ENCODE measurements at regions not wholly inside any gene's neighbourhood (a gene's known extent, or its start where the extent isn't known, plus 50 kb on each side); places are given as distances from the start of the nearest gene placed in this dataset.
A peak's percentile ranks its signal among the peaks of the same experiment; 100 is the strongest.

DNA sequence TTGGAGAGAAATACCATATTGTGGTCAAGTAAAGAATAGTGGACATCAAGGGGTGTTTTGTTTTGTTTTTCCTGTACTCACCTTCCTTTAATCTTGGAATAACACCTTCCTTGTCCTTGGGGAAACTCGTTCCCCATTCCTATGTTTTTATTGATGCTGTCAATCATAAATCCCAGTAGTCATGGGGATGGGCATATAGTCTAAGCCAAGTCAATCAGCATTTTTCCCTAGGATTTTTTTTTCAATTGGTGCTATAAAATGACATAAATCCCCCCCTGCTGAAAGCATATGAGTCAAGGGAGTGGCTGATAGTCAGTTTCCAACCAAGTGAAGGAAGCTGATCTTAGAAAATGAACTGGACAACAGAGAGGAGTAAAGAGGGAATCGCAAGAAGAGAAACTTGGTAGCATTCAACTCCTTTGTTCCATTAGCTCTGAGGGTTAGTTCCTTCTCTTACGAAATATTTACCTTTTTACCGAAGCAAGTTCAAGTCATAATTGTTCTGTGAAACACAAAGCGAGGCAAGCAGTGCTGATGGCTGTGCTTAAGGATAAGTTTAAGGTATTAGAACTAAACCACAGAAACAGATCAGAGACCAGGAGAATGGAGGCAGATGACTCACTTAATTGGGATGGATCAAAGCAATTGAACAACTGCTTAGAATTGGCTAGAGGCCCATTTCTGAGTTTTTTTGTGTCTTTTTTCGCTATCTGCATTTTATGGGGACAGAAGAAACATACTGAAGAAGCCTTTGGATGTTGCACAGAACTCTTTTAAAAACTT is 218.6 kb downstream of the SEMA6A start:
- no peak overlapping the region for H3K27ac ChIP-seq
- H3K4me3 ChIP-seq, result no peak overlapping the region
- no peak for ATAC-seq
- intact Hi-C loops (cut with DNase I), result no loop called here
- H3K4me1 ChIP-seq, result peaks cover 12 to 34% (median 29%) of the 10 kb centered on the region in 9 donors
- peaks cover 0 to 19% (median 6%) of the 10 kb centered on the region in 11 donors for H3K9me3 ChIP-seq
- no peaks in the 10 kb centered on the region for H3K27me3 ChIP-seq
- no peak for TF ChIP-seq CTCF (IDR thresholded peaks at IDR 0.05)
- peaks cover 0 to 10% (median 3%) of the 10 kb centered on the region in 9 donors for H3K36me3 ChIP-seq
- DNase-seq, result no peak
- WGBS, 2 donors, result 96 to 97% methylated on average over 6 of the region's 6 CpGs

- Histone ChIP-seq H3K4me3 (no peak overlapping the region), H3K9me3 (peaks cover 0 to 19% (median 6%) of the 10 kb centered on the region in 11 donors), H3K27ac (no peak overlapping the region), H3K27me3 (no peaks in the 10 kb centered on the region), H3K36me3 (peaks cover 0 to 11% (median 3%) of the 10 kb centered on the region in 9 donors), H3K4me1 (peaks cover 2 to 21% (median 16%) of the 10 kb centered on the region in 9 donors)
- no peak for ATAC-seq
- no peak for TF ChIP-seq CTCF (IDR thresholded peaks at IDR 0.05)
- intact Hi-C loops (cut with DNase I), result no loop called here
- DNase-seq, result no peak
Observed at GRCh38 chr5:116354699-116355098, 219.9 kb downstream of the SEMA6A start.

DNA sequence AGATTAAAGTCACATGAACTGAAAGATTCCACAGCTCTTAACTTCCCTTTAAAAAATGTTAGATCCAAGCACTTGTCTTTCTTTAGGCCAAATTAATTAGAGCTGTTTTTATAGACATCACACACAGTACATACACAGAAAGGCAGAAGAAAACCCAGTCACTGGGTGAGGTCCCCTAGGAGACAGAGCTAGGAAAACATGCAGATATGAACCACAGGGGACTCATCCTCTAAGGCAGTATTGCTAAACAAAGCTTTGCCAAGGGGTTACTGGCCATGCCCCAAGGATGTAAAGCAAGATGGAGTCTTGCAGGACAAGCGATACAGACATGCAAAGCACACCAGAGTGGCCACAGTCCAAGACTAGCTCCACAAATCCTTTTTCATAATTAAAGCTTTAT is 227.0 kb downstream of the SEMA6A start:
- H3K36me3 ChIP-seq, result peaks cover 0 to 16% (median 3%) of the 10 kb centered on the region in 9 donors
- no peak for TF ChIP-seq CTCF (IDR thresholded peaks at IDR 0.05)
- no peak overlapping the region for H3K4me3 ChIP-seq
- peaks cover 0 to 18% (median 0%) of the 10 kb centered on the region in 9 donors for H3K4me1 ChIP-seq
- DNase-seq, result no peak
- no peak for ATAC-seq
- intact Hi-C loops (cut with DNase I), result no loop called here
- H3K27ac ChIP-seq, result no peak overlapping the region
- 86 to 90% methylated on average over 1 of the region's 1 CpG for WGBS, 2 donors
- H3K27me3 ChIP-seq, result no peaks in the 10 kb centered on the region
- H3K9me3 ChIP-seq, result peaks cover 0 to 18% (median 3%) of the 10 kb centered on the region in 11 donors

DNA sequence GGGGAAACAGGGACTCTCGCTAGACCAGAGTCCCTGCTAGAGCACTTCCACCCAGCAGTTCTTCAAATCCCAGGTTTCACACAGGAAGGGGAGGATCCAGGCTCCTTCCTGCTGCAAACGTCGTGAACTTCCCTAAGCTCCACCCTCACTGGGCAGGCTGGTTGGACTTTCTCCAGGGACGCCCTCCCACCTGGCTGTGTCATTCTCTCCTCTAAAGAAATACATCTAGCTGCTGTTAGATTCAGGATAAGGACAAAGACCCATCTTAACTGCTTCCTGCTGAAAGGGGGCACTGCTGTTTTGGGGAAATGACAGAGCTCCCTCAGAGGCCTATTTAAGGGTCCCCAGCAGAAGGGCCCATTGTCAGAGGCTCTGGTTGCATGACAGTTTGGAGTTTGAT is 230.7 kb downstream of the SEMA6A start:
- Histone ChIP-seq H3K4me3 (no peak overlapping the region), H3K27ac (peak overlapping the region in 2 of 10 donors; percentile 9 to 38), H3K36me3 (peaks cover 0 to 8% (median 0%) of the 10 kb centered on the region in 9 donors), H3K9me3 (peaks cover 0 to 23% (median 3%) of the 10 kb centered on the region in 11 donors), H3K27me3 (no peaks in the 10 kb centered on the region), H3K4me1 (peaks cover 0 to 18% (median 0%) of the 10 kb centered on the region in 9 donors)
- 48 to 61% methylated on average over 4 of the region's 4 CpGs for WGBS, 2 donors
- ATAC-seq (peak in 7 of 8 donors; percentile 46 to 72 (median 64)), DNase-seq (peak in 1 of 2 donors; percentile 30)
- TF ChIP-seq CTCF (IDR thresholded peaks at IDR 0.05), result no peak
- intact Hi-C loops (cut with DNase I), result no loop called here
